ENCODE measurements at regions not wholly inside any gene's neighbourhood (a gene's known extent, or its start where the extent isn't known, plus 50 kb on each side); places are given as distances from the start of the nearest gene placed in this dataset.

DNA sequence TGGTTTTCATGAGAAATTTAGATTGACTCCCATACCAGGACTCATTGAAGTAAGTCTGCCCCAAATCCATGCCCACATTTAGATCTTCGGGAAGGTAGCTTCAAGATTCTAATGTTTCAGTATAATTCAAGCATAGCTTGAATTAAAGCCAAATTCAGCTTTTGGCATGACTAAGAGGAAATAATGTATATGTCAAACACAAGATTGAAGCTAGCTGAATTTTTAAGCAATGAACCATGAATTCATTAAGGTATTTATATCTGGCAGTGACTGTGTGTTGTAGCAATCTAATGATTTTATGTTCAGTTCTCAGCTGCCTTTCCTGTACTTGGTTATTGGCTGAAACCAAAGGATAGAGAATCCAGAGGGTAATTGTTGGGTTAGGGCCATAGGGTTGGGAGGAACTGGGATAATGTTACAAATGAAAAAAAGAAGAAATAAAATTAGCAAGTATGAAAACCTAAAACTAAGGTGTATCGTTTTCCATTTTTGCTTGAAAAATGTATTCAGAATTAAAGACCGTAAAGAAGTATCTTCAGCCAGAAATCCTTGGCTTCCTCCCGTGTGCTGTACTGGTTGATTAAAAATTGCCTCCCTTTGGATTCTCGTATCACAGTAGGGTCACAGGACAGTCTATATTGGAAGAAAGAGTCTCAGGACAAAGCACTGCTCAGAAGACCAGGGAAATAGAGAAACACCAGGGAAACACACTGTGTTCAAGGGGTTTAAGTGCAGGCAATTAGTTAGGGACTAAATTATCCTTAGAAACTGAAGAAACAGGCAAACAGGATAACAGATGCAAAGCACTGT, 119.0 kb upstream of the FN1 start:
- no peaks in the 10 kb centered on the region for H3K4me1 ChIP-seq
- no peak for DNase-seq
- no peaks in the 10 kb centered on the region for H3K27me3 ChIP-seq
- TF ChIP-seq POLR2A (IDR thresholded peaks at IDR 0.05): no peak
- TF ChIP-seq, protein P1, sequence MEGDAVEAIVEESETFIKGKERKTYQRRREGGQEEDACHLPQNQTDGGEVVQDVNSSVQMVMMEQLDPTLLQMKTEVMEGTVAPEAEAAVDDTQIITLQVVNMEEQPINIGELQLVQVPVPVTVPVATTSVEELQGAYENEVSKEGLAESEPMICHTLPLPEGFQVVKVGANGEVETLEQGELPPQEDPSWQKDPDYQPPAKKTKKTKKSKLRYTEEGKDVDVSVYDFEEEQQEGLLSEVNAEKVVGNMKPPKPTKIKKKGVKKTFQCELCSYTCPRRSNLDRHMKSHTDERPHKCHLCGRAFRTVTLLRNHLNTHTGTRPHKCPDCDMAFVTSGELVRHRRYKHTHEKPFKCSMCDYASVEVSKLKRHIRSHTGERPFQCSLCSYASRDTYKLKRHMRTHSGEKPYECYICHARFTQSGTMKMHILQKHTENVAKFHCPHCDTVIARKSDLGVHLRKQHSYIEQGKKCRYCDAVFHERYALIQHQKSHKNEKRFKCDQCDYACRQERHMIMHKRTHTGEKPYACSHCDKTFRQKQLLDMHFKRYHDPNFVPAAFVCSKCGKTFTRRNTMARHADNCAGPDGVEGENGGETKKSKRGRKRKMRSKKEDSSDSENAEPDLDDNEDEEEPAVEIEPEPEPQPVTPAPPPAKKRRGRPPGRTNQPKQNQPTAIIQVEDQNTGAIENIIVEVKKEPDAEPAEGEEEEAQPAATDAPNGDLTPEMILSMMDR (IDR thresholded peaks at IDR 0.05): no peak
- no peak for ATAC-seq
- no peak overlapping the region for H3K27ac ChIP-seq
- no peaks in the 10 kb centered on the region for H3K36me3 ChIP-seq (replicated peaks in 1 of 2; ENCODE audit: insufficient read depth in 1 of 2, low read depth in 2 of 2)
- 45 to 73% methylated on average over 5 of the region's 5 CpGs for WGBS, 2 donors
- intact Hi-C loops (cut with DNase I): no loop called here
- H3K9me3 ChIP-seq: no peaks in the 10 kb centered on the region
- no peak overlapping the region for H3K4me3 ChIP-seq

DNA sequence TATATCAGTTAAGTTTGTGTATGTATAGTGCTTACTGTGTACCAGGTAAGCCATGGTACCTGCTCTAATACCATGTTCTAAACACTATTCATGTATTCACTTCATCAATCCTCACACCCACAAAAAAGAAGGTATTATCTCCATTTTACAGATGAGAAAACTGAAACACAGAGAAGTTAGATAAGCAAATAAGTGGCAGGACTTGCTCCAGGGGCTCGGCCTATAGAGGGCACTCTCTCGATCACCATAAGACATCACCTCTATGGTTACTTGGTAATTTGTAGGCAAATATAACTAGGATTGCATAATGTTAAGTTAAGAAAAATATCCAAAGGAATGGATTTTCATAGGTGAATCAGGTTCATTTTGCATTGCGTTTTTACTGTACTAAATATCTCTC, 118.1 kb upstream of the FN1 start:
- DNase-seq (no peak), ATAC-seq (no peak)
- H3K27me3 ChIP-seq: no peaks in the 10 kb centered on the region
- TF ChIP-seq, protein P1 (IDR thresholded peaks at IDR 0.05): no peak
- no peak for TF ChIP-seq POLR2A (IDR thresholded peaks at IDR 0.05)
- H3K27ac ChIP-seq: no peak overlapping the region
- no peak overlapping the region for H3K4me3 ChIP-seq
- H3K36me3 ChIP-seq (replicated peaks in 1 of 2; ENCODE audit: insufficient read depth in 1 of 2, low read depth in 2 of 2): no peaks in the 10 kb centered on the region
- intact Hi-C loops (cut with DNase I): no loop called here
- WGBS, 2 donors: 81 to 86% methylated on average over 3 of the region's 3 CpGs
- no peaks in the 10 kb centered on the region for H3K4me1 ChIP-seq
- no peaks in the 10 kb centered on the region for H3K9me3 ChIP-seq

DNA sequence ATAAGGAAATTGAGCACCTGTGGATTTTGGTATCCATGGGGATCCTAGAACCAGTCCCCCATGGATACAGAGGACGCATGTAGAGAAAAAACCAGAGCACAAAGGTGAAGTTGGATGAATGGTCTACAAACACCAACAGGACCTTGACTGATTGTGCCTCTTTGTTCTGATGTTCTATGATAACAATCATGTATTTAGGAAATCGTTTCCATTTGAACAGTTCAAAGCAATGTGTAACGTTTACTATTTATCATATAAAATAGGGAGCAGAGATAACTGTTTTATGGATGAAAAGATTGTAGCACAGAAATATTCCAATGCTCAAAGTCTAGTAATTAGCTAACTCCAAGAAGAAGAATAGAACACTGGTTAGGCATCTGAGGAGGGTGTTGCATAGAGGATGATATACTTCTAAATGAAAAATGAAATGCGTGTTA, 116.3 kb upstream of the FN1 start:
- H3K27me3 ChIP-seq: no peaks in the 10 kb centered on the region
- H3K4me3 ChIP-seq: no peak overlapping the region
- intact Hi-C loops (cut with DNase I): no loop called here
- H3K27ac ChIP-seq: no peak overlapping the region
- no peak for ATAC-seq
- DNase-seq: no peak
- H3K36me3 ChIP-seq (replicated peaks in 1 of 2; ENCODE audit: insufficient read depth in 1 of 2, low read depth in 2 of 2): no peaks in the 10 kb centered on the region
- WGBS, 2 donors: 46% methylated on average over 4 of the region's 4 CpGs
- TF ChIP-seq, protein P1 (IDR thresholded peaks at IDR 0.05): no peak
- no peak for TF ChIP-seq POLR2A (IDR thresholded peaks at IDR 0.05)
- no peaks in the 10 kb centered on the region for H3K9me3 ChIP-seq
- H3K4me1 ChIP-seq: no peaks in the 10 kb centered on the region

DNA sequence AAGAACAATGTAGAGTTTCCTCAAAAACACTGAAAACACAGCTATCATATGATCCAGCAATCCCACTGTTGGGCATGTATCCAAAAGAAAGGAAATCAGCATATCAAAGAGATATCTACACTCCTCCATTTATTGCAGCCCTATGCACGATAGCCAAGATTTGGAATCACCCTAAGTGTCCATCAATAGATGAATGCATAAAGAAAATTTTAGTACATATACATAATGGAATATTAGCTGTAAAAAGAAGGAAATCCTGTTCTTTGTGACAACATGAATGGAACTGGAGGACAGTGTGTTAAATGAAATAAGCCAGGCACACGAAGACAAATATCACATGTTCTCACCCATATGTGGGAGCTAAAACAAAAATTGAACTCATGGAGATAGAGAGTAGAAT, 114.5 kb upstream of the FN1 start:
- Histone ChIP-seq H3K9me3 (no peaks in the 10 kb centered on the region), H3K36me3 (replicated peaks in 1 of 2; ENCODE audit: insufficient read depth in 1 of 2, low read depth in 2 of 2) (no peaks in the 10 kb centered on the region), H3K4me1 (no peaks in the 10 kb centered on the region), H3K27me3 (no peaks in the 10 kb centered on the region), H3K4me3 (no peak overlapping the region), H3K27ac (no peak overlapping the region)
- ATAC-seq: no peak
- intact Hi-C loops (cut with DNase I): no loop called here
- WGBS, 2 donors: 41 to 55% methylated on average over 2 of the region's 2 CpGs
- TF ChIP-seq, protein P1 (IDR thresholded peaks at IDR 0.05): no peak
- TF ChIP-seq POLR2A (IDR thresholded peaks at IDR 0.05): no peak
- no peak for DNase-seq

DNA sequence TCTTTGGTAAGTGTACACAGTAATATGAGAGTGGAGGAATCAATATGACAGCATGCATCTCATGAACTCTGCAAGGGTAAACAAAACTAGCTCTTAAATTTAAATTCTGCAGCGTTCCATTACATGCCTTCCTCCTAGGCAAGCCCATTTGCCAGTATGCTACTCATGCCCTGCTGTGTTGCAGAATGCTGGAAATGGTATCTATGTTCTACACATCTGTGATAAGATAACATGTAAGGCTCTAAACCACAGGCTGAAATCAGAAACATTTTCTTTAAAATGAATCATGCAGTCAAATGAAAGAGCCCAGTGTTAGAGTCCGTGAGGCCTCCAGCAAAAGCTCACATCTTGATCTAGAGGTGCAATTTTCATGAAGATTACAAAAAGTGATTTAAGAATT, 112.8 kb upstream of the FN1 start:
- 66 to 82% methylated on average over 2 of the region's 2 CpGs for WGBS, 2 donors
- H3K27me3 ChIP-seq: no peaks in the 10 kb centered on the region
- no peaks in the 10 kb centered on the region for H3K9me3 ChIP-seq
- no peak overlapping the region for H3K4me3 ChIP-seq
- H3K36me3 ChIP-seq (replicated peaks in 1 of 2; ENCODE audit: insufficient read depth in 1 of 2, low read depth in 2 of 2): no peaks in the 10 kb centered on the region
- DNase-seq: no peak
- H3K4me1 ChIP-seq: no peaks in the 10 kb centered on the region
- H3K27ac ChIP-seq: no peak overlapping the region
- no peak for ATAC-seq
- intact Hi-C loops (cut with DNase I): no loop called here
- no peak for TF ChIP-seq POLR2A (IDR thresholded peaks at IDR 0.05)
- TF ChIP-seq, protein P1 (IDR thresholded peaks at IDR 0.05): no peak

Data from body of pancreas (tissue), 4 donors.